Stimulated activated CD4-positive, alpha-beta T cell treated with anti-CD3 and anti-CD28 coated beads, Interleukin-1b, Interleukin-23, amount 100 ng/mL, for 4 hours (primary cell): ENCODE measurements at regions not wholly inside any gene's neighbourhood (a gene's known extent, or its start where the extent isn't known, plus 50 kb on each side); places are given as distances from the start of the nearest gene placed in this dataset.

Experiments
- DNase-seq, 2 donors: peaks; one replicate each; pipeline ENCODE4 v3.0.0-alpha.2; 2020; ENCODE audit warnings: low read depth in 2 of 2

DNA sequence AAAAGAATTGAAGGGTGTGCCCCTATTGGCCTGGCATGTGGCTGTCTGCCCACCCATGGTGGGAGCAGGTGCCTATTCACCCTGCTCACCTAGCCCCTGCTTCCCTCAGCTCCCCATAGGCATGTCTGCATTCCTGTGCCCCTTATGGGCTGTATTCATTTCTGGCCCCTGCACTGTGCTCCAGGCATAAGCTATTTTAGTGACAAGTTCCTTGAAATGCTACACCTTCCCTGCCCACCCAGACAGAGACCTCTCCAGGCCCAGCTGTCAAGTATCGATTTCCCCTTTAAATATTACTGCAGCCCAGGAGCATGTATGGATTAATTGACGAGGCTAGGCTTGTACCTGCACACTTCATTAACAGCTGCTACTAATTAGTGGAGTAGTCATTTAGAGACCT lies 235.4 kb downstream of the RPS24 start:
- DNase-seq = no peak

DNA sequence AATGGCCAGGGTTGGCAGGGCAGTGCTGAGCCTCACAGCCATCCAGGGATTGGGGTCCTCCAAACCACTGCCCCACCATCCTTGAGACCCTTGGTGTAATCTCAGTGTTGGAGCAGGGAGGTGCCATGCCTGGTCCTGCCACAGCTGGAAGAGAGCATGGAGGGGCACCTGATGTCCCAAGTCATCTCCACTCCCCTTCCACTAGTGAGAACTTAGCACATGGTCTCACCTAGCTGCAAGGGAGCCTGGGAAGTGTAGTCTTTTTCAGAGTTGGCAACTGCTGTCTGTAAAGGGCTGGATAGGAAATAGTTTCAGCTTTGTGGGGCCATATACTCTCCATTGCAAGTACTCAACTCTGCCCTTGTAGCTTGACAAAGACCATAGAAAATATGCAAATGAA lies 238.7 kb downstream of the RPS24 start:
- DNase-seq = no peak

DNA sequence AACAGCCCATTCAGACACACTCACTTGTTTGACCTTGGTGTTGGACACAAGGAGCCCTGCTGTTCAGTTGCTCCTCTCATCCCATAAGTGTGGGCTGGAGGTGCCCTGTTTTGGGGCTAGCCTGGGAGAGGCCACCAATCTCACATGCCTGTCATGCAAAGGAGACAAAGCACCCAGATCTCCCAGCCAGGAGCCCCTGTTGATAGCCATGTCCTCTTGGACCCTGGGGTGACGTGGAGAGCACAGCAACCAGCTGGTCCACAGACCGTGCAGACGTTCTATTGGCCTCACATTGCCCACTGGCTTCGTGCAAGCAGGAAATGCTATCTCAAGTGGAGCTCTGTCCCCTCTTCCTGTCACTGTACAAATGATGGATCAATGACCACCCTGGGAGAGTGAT lies 240.8 kb downstream of the RPS24 start:
- no peak for DNase-seq

DNA sequence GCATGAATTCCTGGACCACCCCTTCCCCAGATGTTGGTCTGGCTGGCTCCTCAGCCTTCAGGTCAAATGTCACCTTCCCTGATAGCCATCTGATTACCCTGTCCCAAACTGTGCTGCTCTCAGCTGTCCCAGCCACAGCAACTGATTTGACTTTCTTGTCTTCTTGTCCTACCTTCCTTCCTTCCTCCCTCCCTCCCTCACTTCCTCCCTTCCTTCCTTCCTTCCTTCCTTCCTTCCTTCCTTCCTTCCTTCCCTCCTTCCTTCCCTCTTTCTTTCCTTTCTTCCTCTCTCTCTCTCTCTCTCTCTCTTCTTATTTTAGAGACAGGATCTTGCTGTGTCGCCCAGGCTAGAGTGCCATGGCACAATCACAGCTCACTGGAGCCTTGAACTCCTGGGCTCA lies 242.5 kb downstream of the RPS24 start:
- DNase-seq = no peak

DNA sequence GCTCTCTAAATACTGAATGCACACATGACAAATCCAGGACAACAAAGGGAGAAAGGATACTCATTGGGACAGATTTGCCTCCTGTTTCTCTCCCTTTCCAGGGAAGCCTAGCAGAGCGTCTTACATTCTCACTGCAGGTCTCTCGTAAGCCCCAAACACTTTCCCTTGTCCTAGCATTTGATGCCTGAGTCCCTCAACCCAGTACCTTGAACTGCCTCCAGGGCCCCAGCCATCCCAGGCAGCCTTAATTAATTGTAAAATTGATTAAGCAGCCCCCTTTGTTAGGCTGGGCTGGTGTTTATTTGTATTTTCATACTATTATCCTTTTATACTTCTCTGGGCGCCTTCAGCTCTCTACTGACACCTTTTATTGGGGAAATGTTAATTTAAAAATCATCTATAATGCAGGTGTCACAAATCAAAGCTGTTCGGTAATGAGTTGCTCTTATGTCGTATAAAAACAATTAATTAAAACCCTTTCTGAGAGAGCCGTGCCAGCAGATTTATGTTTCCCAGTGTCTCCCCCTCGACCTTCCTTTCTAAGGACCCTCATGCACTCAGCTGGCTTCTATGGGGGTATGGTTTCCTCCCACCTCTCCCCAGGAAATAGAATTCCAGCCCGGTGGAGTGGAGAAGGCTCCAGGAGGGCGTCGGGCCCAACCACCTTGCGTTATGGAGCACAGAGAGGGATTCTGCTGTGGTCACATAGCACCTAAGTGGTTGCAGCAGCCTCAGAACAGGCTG lies 243.8 kb downstream of the RPS24 start:
- DNase-seq = no peak

DNA sequence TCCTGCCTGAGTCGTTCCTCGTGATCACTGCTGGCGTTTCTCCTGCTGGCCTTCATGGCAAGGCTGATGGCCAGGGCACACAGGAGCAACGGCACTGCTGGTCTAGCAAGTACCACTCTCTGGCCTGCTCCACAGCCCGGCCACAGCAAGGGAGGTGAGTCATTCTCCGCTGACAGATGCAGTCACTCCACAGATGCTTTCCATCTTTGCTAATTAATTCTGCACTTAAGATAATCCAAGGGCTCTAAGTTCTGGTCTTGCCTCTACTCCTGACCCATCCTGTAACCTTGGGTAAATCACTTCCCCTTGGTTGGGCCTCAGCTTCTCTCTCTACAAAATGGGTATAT lies 244.4 kb downstream of the RPS24 start:
- DNase-seq = no peak

DNA sequence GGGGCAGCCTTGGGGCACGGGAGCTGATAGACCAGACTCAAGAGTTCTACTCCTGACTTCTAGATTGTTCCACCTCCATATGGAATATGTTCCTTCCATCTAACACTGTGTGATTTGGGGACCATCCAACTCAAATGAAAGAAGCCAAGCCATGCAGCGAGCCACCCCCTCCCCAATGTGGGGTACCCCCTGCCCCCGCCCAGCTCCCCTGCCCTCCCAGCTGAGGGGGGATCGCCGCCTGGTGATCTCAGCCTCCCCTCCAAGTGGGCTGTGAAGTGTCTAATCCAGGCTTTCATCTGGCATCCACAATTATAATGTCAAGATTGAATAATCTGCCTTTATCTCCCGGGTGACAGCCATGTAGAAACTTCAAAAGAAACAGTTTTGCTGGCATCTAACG lies 246.1 kb downstream of the RPS24 start:
- no peak for DNase-seq

DNA sequence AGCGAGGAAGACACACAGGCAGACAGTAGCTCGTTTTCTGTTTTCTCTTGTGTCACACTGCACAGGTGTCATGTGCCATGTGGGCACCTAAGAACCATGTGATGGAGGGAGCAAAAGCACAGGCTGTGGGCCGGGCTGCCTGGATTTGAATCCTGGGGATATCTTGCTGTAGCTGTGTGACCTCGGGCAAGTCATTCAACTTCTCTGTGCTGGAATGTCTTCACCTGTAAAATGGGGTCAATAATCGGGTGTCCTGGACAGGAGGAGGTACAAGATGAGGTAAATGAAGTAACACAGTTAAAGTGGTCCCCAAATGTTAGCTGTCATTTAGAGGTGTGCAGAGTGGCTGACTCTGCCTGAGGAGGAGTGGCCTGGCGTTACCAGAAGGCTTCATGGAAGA lies 246.9 kb downstream of the RPS24 start:
- no peak for DNase-seq

DNA sequence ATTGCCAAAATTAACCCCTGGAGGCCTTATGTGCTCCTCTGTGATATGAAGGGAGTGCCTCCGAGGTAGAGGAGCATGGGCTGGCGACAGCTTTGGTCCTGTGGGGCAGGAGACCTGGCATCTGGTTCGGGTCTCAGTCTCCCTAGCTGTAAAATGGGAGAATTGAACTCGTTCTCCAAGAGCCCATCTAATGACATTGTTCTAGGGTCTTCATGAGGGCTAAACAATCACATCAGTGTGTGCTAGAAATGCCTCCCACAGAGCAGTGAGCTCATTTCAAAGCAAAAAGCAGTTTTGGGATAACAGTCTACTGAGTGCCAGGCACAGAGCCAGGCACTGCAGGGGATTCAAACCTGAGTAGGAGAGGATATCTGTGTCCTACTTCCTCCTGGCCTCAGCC lies 248.0 kb downstream of the RPS24 start:
- DNase-seq = no peak

DNA sequence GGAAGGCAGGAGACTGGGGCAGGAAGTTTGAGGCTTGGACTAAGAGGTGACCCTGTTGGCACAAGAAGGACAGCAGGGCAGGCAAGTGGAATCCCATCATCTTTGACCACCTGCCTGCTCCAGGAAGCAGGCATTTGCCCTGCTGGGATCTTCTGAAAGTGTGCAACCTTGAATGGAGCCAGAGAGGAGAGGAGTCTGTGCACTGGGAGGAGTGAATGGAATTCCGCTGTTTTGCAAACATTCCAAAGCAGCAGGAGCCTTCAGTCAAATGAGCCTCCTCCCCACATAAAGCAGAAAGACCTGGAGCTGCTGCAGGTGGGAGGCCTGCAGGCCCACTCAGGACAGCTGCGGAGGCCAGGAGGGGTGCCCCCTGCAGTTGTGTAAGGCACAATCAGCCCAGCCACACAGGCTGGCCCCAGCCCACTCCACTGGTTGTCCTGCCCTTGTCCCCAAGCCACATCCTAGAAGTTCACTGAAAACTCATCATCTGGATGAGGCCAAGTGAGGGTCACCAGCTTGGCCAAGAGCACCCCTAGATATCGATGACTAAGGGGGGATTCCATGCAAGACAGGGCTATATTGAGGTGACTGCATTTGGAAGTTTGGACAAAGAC lies 249.5 kb downstream of the RPS24 start:
- DNase-seq = no peak

DNA sequence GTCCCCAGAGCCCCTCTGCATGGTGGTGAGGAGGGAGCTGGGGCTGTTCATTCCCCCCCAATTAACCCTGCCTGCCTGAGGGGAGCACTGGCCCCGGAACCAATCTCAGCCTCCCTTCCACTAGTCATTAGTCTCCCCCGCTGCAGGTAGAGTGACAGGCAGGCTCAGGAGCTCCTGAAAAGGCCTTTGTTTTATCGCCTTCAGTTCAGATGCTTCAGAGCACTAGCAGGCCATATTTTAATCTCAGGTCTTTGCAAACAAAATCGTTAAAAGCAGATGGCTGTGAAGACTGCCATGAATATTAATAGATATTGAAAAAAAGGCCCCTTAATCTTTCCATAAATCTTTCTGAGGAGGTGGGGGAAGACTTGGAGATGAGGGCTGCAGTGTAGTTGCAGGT lies 250.7 kb downstream of the RPS24 start:
- no peak for DNase-seq

DNA sequence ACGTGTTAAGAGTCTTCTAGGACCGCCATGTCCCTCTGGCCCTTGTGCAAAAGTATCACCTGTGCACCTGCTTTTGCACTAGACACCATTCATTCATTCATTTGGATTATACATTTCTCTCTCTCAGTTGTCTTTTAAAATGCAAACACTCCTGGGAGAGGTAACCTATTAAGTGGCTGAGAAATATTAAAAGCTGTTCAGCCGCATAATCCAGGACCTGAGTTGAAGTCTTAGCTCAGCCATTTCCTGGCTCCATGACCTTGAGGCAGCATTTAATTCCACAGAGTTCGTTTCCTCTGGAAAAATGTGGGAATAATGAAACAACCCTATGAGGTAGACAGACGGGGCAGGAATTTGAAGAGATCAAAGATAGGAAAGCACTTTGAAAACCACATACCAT lies 251.6 kb downstream of the RPS24 start:
- no peak for DNase-seq

DNA sequence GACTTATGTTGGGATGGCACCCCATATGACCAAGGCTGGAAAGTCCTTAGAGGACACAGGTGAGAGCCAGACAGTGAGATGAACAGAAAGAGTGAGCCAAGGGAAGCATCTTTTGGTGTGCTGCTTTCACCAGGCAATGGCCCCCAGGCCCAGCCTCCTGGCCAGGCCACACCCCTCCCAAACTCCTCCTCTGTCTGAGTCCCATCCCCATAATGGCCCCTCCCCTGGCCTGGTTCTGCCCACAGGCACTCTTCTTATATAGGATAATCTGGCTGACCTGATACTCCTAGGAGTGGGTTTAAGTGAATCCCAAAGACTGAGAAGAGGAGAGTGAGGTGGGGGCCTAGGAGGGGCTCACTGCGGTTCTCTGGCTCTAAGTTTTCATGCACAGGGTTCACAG lies 252.5 kb downstream of the RPS24 start:
- DNase-seq = no peak

DNA sequence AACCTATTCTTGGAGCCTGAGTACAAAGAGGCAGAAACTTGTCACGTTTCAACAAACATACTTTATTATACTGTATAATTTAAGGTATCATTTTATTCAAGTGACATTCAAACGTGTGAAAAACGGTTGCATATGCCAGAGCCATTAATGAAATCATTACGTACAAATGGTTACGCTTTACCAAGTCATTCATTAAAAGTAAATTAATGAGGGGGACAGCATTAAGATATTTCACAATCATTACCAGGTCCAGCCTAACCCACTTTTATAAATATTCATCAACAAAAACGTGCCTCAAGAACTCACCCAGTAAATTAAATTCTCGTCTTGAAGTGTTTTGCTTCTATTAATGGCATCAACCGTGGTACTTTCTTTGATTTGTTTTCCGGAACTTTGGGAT lies 253.0 kb downstream of the RPS24 start:
- DNase-seq = no peak

DNA sequence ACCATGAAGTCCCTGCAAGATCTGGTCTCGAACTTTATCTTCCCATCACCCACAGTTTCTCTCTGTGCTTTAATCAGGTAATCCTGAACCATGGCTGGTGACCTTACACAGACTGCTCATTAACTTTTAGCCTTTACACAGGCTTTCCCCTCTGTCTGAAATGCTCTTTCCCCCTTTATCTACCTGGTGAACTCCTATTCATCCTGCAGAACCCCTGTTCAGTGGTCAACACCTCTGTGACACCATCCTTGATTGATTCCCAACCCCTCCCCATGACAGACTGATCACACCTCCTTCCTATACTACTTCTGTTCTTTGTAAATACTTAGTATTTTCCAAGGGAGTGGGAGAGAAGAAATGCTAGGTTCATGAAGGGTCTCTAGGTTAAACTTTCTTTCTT lies 254.0 kb downstream of the RPS24 start:
- no peak for DNase-seq

DNA sequence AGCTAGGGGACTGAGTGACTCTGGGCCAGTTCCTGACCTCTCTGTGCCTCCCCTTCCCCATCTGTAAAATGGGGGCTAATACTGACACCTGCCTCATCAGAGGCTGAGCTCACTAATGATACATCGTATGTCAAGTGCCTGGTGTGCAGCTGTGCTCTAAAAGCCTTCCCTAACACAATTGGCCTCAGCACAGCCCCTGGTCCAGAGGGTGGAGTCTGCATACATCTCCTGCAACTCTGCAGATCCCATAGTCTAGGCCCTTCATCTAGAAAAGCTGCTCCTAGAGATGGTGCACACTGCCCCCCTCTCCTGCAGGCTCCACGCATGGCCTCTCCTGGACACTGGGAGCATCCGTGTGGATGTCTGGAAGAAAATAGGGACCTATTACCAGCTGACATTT lies 255.0 kb downstream of the RPS24 start:
- no peak for DNase-seq

DNA sequence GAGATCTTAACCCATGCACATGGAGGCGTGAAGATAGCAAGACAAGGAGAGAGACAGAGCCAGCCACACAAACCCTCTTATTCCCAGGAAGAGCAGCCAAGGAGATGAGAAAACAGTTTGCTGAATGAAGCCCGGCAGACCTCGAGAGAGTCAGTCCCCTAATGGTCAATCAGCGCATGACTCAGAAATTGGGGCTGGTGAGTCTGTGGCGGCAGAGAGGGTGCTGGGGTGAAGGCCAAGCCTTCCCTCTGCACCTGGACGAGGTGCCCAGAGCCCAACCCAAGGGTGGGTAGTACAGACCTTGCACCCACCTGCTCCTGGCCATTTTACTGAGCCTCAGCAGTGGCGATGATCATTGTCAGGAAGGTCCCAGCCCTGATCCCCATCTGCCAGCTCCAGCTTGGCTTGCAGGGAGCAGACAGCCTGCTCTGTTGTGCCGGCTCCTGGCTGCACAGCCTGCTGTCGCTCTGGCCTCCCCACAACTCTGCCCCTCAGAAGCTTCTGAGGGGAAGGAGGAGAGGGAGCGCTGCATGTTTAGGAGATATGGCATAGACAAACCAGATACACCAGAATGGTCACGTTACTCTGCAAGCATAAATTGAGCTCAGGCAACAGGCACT lies 256.6 kb downstream of the RPS24 start:
- no peak for DNase-seq

DNA sequence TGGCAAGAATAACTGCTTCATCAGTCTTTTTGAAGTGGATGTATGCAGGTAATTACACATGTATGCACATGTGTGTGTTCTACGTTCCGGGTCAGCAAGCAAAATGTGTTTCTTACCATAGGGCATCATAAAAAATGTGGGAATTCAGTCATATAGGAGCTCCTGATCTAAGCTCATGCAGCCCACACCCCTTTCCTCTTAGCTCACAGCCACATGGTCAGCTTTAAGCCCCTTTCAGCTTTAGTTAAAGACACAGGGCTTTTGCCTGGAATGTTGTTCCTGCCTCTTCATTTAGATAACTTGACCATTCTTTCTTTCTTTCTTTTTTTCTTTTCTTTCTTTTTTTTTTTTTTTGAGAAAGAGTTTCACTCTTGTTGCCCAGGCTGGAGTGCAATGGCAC lies 258.1 kb downstream of the RPS24 start:
- no peak for DNase-seq

DNA sequence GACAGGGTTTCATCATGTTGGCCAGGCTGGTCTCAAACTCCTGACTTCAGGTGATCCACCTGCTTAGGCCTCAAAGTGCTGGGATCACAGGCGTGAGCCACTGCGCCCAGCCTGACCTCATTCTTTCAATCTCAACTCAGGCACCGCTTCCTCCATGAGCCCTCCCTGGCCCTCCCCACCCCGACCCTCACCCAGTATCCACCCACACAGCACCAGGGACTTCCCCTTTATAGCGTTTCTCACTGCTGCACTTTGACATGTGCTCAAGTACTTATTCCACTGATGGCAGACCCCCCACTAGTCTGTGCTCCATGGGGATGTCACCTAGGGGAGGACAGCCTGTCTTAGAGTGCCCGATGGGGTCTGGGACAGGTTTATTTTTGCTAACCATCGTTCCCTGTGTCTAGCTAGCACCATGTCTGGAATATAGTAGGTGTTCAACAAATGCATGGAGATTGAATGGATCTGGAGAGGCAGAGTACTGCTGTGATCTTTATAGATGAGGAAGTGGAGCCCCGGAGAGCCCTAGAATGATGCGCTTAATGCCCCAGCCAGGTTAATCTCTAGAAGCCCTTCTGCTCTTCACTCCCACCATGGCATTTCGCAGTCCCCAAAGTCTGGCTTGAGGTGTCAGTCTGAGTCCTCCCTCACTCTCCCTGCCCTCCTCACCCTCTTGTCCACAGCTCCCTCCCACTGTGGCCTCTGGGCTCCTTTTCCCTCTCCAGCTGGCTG lies 258.8 kb downstream of the RPS24 start:
- no peak for DNase-seq

DNA sequence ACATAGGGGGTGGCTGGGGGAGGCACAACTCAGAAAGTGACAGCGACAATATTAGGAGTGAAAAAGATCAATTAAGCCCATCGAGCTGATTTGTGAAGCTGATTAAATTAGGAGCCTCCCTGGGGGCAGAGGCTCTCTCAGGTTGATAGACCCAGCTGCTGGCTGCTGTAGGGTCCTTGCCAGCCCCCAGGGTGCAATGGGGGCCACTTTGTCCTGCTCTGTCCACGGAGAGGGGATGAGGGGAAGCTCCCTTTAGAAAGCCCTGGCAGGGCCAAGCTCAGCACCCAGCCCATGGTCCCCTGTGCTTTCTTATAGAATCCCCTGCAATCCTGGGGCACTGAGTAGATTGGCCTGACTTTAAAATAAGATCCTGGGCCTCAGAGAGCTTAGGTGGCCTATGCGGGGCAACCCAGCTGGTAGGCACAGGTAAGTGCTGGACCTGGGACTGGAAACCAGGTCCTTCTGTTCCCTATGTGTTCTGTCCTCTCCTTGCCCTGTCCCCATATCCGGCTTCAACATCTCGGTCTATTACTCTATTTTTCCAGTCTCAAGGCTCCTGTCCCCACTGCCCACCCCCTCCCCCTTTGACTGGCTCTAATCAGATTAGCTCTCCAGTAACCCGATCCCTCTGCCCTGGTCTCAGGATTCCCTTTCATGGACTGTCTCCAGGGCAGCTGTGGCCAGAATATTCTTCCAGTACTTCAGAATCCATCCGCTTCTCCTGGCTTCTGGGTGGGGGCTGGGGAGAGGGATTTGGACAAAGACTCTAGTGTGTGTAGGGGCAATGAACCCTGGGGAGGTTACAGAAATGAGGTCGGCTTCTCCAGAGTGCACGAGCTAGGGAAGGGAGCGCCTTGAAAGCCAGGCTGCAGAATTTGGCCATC lies 259.6 kb downstream of the RPS24 start:
- no peak for DNase-seq

DNA sequence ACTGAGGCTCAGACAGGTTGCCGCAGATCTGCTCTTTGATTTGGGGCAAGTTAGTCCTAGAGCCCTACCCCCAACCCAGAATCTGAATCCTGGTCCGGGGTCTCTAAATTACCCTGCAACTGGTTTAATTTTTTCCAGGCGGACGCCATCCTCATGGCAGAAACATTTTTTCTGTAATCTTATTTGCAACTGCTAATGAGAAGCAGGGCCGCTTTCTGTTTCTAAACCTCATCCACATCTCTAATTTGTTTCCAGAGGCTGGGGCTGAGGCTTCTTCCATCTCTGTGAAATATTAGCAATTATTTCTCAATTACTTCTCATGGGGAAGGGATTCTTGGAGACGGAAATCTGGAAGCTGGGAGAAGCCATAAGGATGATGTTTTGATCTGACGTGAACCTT lies 261.6 kb downstream of the RPS24 start:
- no peak for DNase-seq

DNA sequence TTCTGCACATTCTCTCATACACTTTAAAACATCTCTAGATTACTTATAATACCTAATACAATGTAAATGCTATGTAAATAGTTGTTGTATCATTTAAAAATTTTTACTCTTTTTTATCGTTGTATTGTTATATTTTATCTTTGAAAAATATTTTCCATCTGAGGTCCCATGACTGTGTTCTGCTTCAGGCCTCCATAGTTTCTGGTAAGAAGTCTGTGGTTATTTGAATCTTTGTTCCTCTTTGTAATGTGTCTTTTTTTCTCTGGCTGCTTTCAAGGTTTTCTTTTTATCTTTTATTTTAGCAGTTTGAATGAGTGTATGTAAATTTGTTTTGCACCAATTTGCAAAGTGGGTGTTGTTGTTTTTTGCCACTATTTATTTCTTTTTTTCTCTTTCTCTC lies 263.1 kb downstream of the RPS24 start:
- no peak for DNase-seq
